ENCODE measurements at regions not wholly inside any gene's neighbourhood (a gene's known extent, or its start where the extent isn't known, plus 50 kb on each side); places are given as distances from the start of the nearest gene placed in this dataset.

GRCh38 chr6:43843097-43843645 is 73.2 kb downstream of the VEGFA start (continued):
- no peak for TF ChIP-seq MGA (IDR thresholded peaks at IDR 0.05)
- TF ChIP-seq, protein P1, sequence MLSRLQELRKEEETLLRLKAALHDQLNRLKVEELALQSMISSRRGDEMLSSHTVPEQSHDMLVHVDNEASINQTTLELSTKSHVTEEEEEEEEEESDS (CRISPR knock-in tag; IDR thresholded peaks at IDR 0.05): no peak
- TF ChIP-seq RFX7 (CRISPR knock-in tag; IDR thresholded peaks at IDR 0.05): no peak
- TF ChIP-seq BRD9 (IDR thresholded peaks at IDR 0.05; ENCODE audit: low read depth, partially characterized antibody): no peak
- no peak for TF ChIP-seq ZNF12 (CRISPR knock-in tag; IDR thresholded peaks at IDR 0.05)
- TF ChIP-seq SAFB2 (IDR thresholded peaks at IDR 0.05; ENCODE audit: borderline replicate concordance, low read depth, low read length, severe bottlenecking): no peak
- no peak for TF ChIP-seq ZNF143 (CRISPR knock-in tag; IDR thresholded peaks at IDR 0.05)
- TF ChIP-seq TBL1XR1 (IDR thresholded peaks at IDR 0.05; ENCODE audit: low read length in 2 of 2): peak in 1 of 2 experiments; percentile 68; a peak in 2 of 4 replicates
- TF ChIP-seq RBM14 (IDR thresholded peaks at IDR 0.05; ENCODE audit: borderline replicate concordance, insufficient read depth, low read depth, low read length): no peak
- no peak for TF ChIP-seq ZNF175 (CRISPR knock-in tag; IDR thresholded peaks at IDR 0.05; ENCODE audit: low read depth)
- TF ChIP-seq NFIC (IDR thresholded peaks at IDR 0.05): peak; percentile 35
- TF ChIP-seq TEAD2 (tag; IDR thresholded peaks at IDR 0.05): no peak; the same call in 1 of the 2 replicates

Measured in K562 (cell line).